ENCODE measurements at regions not wholly inside any gene's neighbourhood (a gene's known extent, or its start where the extent isn't known, plus 50 kb on each side); places are given as distances from the start of the nearest gene placed in this dataset.

DNA sequence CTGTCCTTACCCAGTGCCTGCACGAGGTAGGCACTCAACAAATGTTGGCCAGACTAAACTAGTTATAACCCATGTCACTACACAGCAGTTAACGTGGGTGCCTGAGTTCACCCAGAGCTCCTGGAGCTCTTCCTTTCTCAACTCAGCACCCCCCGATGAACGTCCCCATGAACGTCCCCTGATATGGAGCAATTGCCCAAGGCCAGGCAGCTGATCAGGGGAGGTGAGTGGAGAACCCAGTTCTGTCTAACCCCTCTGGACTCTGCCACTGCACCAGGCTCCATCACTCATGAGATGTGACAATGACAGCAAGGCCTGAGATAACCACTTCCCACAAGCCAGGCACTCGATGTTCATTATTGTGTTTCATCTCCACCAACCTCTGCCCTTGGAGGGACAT, 199.0 kb downstream of the BCL11B start:
- H3K27ac Mint-ChIP-seq = peak overlapping the region in 1 of 2 donors; percentile 41
- H3K27me3 Mint-ChIP-seq = no peaks in the 10 kb centered on the region
- H3K4me1 Mint-ChIP-seq (ENCODE audit: low read depth in 2 of 2) = peaks cover 0 to 22% of the 10 kb centered on the region in 2 donors
- DNase-seq = no peak
- H3K4me3 Mint-ChIP-seq = no peak overlapping the region
- no peaks in the 10 kb centered on the region for H3K9me3 Mint-ChIP-seq
- H3K36me3 Mint-ChIP-seq (ENCODE audit: insufficient read depth) = no peaks in the 10 kb centered on the region
- no peak for ATAC-seq (replicated peaks)

DNA sequence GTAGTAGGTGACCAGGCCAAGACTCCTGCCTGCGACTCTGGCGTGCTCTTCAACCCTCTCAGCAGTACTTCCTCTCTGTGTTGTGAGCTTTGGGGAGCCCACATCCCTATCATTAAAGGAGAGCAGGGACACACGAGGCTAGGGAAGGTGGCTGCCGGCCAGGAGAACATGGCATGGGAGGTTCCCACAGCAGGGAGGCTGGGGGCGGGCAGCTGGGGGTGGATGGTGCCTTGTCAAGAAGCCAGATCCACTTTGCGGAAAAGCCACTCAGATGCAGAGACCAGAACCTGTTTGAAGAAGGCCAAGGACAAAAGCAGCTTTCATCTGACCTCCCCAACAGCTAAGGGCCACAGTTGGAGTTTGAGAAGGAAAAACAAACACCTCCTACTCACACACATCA, 198.6 kb downstream of the BCL11B start:
- Mint-ChIP-seq H3K4me1 (ENCODE audit: low read depth in 2 of 2) (peaks cover 0 to 22% of the 10 kb centered on the region in 2 donors), H3K27me3 (no peaks in the 10 kb centered on the region), H3K36me3 (ENCODE audit: insufficient read depth) (no peaks in the 10 kb centered on the region), H3K9me3 (no peaks in the 10 kb centered on the region), H3K4me3 (no peak overlapping the region), H3K27ac (no peak overlapping the region)
- DNase-seq = no peak
- no peak for ATAC-seq (replicated peaks)

DNA sequence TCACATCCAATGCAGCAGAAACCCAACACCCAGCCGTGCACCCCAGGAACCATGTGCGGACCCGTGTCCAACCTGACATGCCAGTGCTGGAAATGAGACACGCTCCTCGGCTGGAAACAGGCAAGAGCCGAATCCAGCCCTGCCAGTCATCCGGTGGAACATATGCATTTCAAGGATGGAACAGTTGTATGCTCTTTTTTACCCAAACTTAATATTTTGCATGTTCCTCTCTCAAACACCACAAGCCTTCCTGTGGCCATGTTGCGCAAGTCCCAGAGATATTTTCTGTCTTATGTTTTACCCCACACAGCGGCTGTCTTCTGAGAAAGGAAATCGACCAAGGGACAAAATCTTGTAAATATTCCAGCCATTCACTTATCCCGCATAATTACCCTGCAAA, 196.9 kb downstream of the BCL11B start:
- no peak for DNase-seq
- Mint-ChIP-seq H3K27ac (no peak overlapping the region), H3K9me3 (no peaks in the 10 kb centered on the region), H3K4me3 (no peak overlapping the region), H3K36me3 (ENCODE audit: insufficient read depth) (no peaks in the 10 kb centered on the region), H3K4me1 (ENCODE audit: low read depth in 2 of 2) (peaks cover 0 to 21% of the 10 kb centered on the region in 2 donors), H3K27me3 (no peaks in the 10 kb centered on the region)
- no peak for ATAC-seq (replicated peaks)

DNA sequence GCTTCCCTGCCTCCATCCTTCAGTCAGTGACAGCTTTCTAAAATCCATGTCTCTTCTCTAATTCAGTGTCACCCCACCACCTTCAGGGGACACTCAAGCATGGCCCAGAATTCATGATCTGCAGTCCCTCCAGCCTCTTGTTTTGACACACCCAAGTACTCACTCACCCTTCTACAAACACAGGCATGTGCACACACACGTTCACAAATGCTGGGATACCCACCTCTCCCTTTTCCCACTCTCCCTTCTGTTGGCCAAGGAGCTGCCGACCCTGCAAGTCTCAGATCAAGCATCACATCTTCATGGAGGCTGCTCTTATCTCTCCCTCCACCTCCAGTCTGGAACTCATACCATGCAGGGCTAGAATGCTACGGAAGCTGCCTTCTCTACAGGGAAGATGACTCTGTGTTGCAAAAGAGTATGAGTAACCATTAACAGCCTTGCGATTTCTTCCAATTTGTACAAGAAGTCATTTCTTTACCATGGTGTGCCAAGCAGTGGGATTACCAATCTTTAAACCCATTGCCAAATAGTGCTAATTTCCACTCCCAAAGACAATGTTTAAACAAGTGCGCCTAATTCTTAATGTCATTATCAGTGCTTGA, 196.1 kb downstream of the BCL11B start:
- ATAC-seq (replicated peaks) = no peak
- Mint-ChIP-seq H3K27me3 (no peaks in the 10 kb centered on the region), H3K27ac (no peak overlapping the region), H3K9me3 (peaks cover 0 to under 1% of the 10 kb centered on the region in 2 donors), H3K36me3 (ENCODE audit: insufficient read depth) (no peaks in the 10 kb centered on the region), H3K4me1 (ENCODE audit: low read depth in 2 of 2) (peaks cover 0 to 17% of the 10 kb centered on the region in 2 donors), H3K4me3 (no peak overlapping the region)
- DNase-seq = no peak

DNA sequence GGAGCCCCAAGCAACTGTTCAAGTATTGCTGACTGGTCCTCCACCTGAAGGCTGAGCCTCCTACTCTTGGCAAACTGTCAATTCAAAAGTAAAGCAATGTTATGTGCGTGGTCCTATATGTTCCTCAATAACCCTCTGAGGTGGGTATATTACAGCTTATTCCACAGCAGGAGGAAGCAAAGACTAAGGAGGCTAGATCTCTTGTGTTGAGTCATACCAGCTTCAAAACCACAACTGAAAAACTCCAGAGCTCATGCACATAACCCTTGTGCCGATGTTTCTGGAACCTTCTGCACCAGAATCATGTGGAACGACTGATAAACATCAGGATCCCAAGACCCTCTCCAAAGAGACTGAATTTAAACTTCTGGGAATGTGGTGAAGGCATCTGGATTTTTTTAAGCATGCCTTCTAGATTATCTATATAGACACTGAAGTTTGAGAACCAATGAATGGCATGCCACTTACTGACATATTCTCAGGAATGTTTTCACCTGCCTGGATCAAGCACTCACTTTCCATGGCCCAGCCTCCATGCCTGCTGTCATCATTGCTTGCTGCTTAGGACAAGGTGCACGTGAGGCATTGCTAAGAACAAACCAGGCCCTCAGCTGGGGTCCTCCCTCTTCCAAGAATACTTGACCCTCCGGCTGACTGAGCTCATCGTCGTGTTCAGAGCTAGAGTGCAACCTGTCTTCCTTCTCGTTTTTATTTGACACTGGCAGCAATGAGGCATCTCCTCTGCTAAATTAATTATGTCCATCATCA, 194.7 kb downstream of the BCL11B start:
- Mint-ChIP-seq H3K9me3 (peaks cover 0 to 1% of the 10 kb centered on the region in 2 donors), H3K27me3 (no peaks in the 10 kb centered on the region), H3K4me3 (no peak overlapping the region), H3K27ac (no peak overlapping the region), H3K36me3 (ENCODE audit: insufficient read depth) (no peaks in the 10 kb centered on the region), H3K4me1 (ENCODE audit: low read depth in 2 of 2) (peaks cover 0 to 15% of the 10 kb centered on the region in 2 donors)
- ATAC-seq (replicated peaks) = no peak
- no peak for DNase-seq

DNA sequence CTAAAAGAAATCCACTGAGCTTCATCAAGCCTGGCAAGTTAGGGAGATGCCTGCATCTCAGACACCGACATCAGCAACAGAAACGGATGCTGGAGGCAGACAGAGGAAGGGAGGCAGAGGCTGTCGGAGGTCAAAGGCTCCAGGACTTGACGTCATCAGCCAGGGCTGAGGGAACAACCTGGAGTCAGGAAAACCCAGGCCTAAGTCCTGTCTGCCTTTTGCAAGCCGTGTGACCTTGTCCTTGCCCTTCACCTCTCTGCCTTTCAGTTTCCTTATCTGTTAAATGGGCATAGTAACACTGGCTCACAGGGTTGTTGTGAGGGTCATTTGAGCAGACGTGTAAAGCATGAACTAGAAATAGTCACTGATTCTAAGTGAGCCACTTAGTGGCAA, 194.2 kb downstream of the BCL11B start:
- H3K4me1 Mint-ChIP-seq (ENCODE audit: low read depth in 2 of 2) = peaks cover 0 to 15% of the 10 kb centered on the region in 2 donors
- no peak for DNase-seq
- H3K9me3 Mint-ChIP-seq = peaks cover 0 to 1% of the 10 kb centered on the region in 2 donors
- no peaks in the 10 kb centered on the region for H3K36me3 Mint-ChIP-seq (ENCODE audit: insufficient read depth)
- H3K27ac Mint-ChIP-seq = no peak overlapping the region
- no peak for ATAC-seq (replicated peaks)
- H3K4me3 Mint-ChIP-seq = no peak overlapping the region
- H3K27me3 Mint-ChIP-seq = no peaks in the 10 kb centered on the region

DNA sequence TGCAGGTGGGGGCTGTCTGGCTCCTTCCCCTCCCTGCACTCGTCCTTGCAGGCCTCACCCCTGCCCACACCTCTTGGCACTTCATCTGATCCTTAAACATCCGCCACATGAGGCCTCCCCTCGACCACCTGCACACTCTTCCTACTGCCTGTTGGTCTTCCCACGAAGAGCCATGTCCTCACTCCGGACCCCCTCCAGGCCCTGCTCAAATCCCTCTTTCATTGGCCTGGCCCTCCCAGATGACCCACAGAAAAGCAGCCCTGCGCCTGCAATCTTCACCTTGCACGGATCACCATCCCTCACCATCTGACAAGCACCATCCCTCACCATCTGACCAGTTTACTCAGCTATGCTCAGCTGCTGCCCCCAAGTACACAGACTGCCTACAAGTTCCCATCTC, 193.6 kb downstream of the BCL11B start:
- Mint-ChIP-seq H3K36me3 (ENCODE audit: insufficient read depth) (no peaks in the 10 kb centered on the region), H3K9me3 (peaks cover 0 to 1% of the 10 kb centered on the region in 2 donors), H3K27ac (peak overlapping the region in 1 of 2 donors; percentile 59), H3K27me3 (no peaks in the 10 kb centered on the region), H3K4me3 (no peak overlapping the region), H3K4me1 (ENCODE audit: low read depth in 2 of 2) (peaks cover 0 to 13% of the 10 kb centered on the region in 2 donors)
- DNase-seq (no peak), ATAC-seq (replicated peaks) (no peak)

DNA sequence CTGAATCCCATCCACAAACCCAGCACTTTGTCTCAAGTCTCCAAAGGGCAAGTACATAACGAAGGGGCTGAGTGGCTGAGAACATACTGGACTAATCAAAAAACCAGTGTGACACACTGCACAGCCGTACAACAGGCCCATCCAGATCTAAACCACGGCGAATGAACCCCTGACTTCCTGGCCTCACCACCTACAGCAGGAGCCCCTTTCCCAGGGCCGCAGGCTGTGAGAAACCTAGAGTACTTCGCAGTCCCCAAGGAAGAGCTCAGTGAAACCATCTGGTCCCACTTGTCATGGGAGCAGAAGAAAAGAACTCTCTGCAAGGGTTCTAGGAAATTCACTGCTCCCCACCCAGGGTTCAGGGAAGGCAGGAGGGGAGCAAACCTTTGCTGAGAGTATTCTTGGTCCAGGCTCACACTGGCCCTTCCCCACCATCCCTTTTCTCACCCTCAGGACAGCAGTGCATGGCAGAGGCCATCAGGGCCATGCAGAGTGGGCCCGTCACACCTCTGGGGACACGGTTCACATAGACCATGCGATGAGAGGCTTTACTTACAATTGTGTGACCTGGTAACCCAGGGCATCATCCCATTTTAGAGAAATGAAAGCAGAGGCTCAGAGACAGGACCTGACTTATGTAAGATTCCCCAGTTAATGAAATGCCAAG, 192.8 kb downstream of the BCL11B start:
- H3K4me1 Mint-ChIP-seq (ENCODE audit: low read depth in 2 of 2) = peaks cover 0 to 13% of the 10 kb centered on the region in 2 donors
- H3K36me3 Mint-ChIP-seq (ENCODE audit: insufficient read depth) = no peaks in the 10 kb centered on the region
- no peak overlapping the region for H3K4me3 Mint-ChIP-seq
- no peak for ATAC-seq (replicated peaks)
- H3K27me3 Mint-ChIP-seq = no peaks in the 10 kb centered on the region
- H3K27ac Mint-ChIP-seq = peak overlapping the region in 1 of 2 donors; percentile 54
- H3K9me3 Mint-ChIP-seq = peaks cover 0 to 1% of the 10 kb centered on the region in 2 donors
- DNase-seq = no peak

DNA sequence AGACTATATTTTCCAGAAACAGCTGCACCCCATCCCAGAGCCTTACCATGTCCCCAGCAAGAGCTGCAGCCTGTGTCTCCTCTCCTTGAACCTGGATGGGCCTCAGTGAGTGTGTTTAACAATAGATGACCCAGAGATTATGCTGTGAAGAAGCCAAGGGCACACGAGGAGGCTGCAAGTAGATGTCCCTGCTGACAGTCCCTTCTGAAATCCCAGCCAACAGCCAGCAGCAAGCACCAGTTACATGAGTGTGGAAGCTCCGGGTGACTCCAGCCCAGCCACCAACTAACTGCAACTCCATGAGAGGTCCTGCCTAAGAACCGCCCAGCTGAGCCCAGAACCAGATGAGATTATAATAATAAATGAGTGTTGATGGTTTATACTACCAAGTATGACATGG, 191.7 kb downstream of the BCL11B start:
- Mint-ChIP-seq H3K27ac (no peak overlapping the region), H3K4me3 (no peak overlapping the region), H3K4me1 (ENCODE audit: low read depth in 2 of 2) (peaks cover 0 to 8% of the 10 kb centered on the region in 2 donors), H3K27me3 (no peaks in the 10 kb centered on the region), H3K9me3 (peaks cover 0 to 1% of the 10 kb centered on the region in 2 donors), H3K36me3 (ENCODE audit: insufficient read depth) (peaks cover 4% of the 10 kb centered on the region)
- no peak for ATAC-seq (replicated peaks)
- no peak for DNase-seq

DNA sequence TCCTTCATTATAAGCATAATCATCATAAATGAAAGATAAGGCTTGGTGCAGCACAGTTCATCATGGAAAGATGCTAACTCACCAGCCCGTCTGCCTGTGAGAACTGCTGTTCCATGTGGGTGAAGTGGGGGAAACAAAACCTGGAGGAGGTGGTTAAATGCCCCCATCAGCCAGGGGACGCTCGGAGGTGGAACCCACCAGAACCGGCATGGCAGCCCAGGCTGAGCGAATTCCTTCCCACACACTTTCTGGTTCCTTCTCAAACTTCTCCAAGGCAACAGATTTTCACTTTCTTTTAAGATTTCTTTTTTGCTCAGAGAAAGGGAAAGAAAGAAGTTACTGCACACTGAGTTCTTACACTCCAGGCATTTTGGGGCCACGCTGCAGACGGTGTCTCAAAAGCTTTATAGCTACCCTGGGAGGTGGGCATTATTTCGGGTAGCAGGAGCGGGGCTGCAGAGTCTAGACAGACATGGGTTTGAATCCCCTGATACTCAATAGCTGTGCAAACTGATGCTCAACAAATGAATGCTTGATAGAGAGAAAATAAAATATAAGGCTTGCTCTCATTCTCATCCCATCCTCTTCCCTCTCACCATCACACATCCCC, 190.7 kb downstream of the BCL11B start:
- peaks cover 4% of the 10 kb centered on the region for H3K36me3 Mint-ChIP-seq (ENCODE audit: insufficient read depth)
- peaks cover 0 to 4% of the 10 kb centered on the region in 2 donors for H3K4me1 Mint-ChIP-seq (ENCODE audit: low read depth in 2 of 2)
- DNase-seq (no peak), ATAC-seq (replicated peaks) (no peak)
- no peak overlapping the region for H3K4me3 Mint-ChIP-seq
- H3K27me3 Mint-ChIP-seq = no peaks in the 10 kb centered on the region
- peaks cover 0 to 1% of the 10 kb centered on the region in 2 donors for H3K9me3 Mint-ChIP-seq
- no peak overlapping the region for H3K27ac Mint-ChIP-seq

DNA sequence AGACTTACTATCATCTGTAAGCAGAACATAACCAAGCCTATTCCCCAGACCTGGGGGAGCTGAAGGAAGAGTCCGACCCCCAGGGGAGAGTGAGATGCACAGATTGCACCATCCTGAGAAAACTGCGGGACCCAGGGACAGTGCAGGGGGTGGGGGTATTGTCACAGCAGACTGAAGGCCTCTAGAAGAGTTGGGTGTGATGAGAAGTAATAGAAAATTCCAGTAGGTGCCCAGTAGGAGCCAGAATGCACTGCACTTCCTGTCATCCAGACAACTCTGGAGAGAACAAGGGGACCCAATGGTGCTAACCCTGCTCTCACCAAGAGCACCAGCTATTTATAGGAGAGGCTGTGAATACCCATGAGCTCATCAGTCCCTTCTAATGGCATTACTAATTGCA, 190.1 kb downstream of the BCL11B start:
- Mint-ChIP-seq H3K4me3 (no peak overlapping the region), H3K27me3 (no peaks in the 10 kb centered on the region), H3K36me3 (ENCODE audit: insufficient read depth) (peaks cover 4% of the 10 kb centered on the region), H3K4me1 (ENCODE audit: low read depth in 2 of 2) (peaks cover 0 to 4% of the 10 kb centered on the region in 2 donors), H3K9me3 (peaks cover 0 to 1% of the 10 kb centered on the region in 2 donors), H3K27ac (no peak overlapping the region)
- ATAC-seq (replicated peaks) (no peak), DNase-seq (no peak)

DNA sequence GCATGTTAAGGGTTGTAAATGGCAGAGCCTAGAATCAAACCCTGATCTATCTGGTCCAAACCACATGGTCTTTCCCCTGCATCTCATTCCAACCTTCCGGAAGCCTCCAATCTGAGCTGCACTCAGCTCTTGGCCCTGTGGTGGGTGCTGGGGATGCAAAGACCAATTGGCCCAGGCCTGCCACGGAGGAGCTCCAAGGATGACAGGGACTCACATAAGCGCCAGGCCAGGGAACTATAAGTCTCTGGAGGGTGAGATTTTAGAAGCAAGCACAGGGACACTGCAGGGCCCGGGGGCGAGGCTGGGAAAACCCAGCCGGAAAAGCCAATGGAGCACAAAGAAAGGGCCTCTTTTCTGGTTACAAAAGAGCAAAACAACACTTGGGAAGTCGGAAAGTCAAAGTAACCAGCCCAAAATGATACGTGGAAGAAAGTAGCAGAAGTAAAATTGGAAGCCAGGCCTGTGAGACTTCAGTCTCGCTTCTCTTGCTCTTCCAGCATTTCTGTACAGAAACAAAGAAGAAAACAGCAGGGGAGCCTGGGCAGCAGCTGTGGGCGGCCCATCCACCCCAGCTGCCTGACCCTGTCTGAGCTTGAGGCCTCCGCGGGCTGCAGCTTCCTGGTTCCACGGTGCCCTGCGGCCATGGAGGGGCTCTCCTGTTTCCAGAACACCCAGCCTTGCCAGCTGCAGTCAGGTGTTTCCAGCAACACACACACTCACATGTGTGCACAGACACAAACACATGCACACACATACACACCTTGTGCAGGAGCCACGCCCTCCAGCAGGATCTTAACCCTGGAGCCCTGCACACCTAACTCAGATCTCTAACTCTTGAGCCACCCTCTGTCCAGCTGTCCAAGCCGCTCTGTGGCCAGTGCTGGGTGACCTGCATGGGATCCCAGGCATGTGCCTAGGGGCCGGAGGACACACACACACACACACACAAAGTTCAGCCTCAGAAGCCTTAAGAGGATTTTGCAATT, 178.2 kb downstream of the BCL11B start:
- peak overlapping the region in 1 of 2 donors; percentile 7 for H3K27ac Mint-ChIP-seq
- DNase-seq (no peak), ATAC-seq (replicated peaks) (no peak)
- H3K9me3 Mint-ChIP-seq = no peaks in the 10 kb centered on the region
- peaks cover 6% of the 10 kb centered on the region for H3K36me3 Mint-ChIP-seq (ENCODE audit: insufficient read depth)
- no peaks in the 10 kb centered on the region for H3K4me1 Mint-ChIP-seq (ENCODE audit: low read depth in 2 of 2)
- H3K4me3 Mint-ChIP-seq = no peak overlapping the region
- H3K27me3 Mint-ChIP-seq = no peaks in the 10 kb centered on the region
